Cardiac muscle cell (in vitro differentiated cells and primary cell): ENCODE measurements at regions not wholly inside any gene's neighbourhood (a gene's known extent, or its start where the extent isn't known, plus 50 kb on each side); places are given as distances from the start of the nearest gene placed in this dataset.

Source experiments
- DNase-seq, 2 donors: peaks; one replicate each; pipeline versions ENCODE4 v3.0.0 to v3.0.0-alpha.2; 2010 to 2017; ENCODE audit warnings: low read depth in 1 of 2, low spot score in 1 of 2
- H3K27ac ChIP-seq: fragments of 200-600 bp; sonication (generic); 2 replicates; pipeline ENCODE4 v1.5.1; 2016
- H3K27me3 ChIP-seq: fragments of 200-600 bp; sonication (generic); 2 replicates; pipeline ENCODE4 v1.6.0; 2016; ENCODE audit warnings: control low read depth
- H3K36me3 ChIP-seq: fragments of 200-600 bp; sonication (generic); 2 replicates; pipeline ENCODE4 v1.5.1; 2016; ENCODE audit warnings: control low read depth
- H3K4me1 ChIP-seq: fragments of 200-600 bp; sonication (generic); 2 replicates; pipeline ENCODE4 v1.8.1; 2017; ENCODE audit warnings: low read depth, mild to moderate bottlenecking, mixed run types
- H3K4me3 ChIP-seq: fragments of 200-600 bp; sonication (generic); 2 replicates; pipeline ENCODE4 v1.5.1; 2016; ENCODE audit warnings: mild to moderate bottlenecking
- H3K9me3 ChIP-seq: fragments of 200-600 bp; sonication (generic); 2 replicates; pipeline ENCODE4 v1.5.1; 2017; ENCODE audit warnings: low read depth, mild to moderate bottlenecking, control low read depth
- CTCF ChIP-seq: IDR thresholded peaks from 2 replicates; pipeline ENCODE4 v1.5.1; 2012; ENCODE audit warnings: low read depth, mild to moderate bottlenecking, low read length

- Histone ChIP-seq H3K36me3 (no peaks in the 10 kb centered on the region), H3K27ac (no peak overlapping the region), H3K27me3 (no peaks in the 10 kb centered on the region), H3K4me3 (no peak overlapping the region), H3K4me1 (peaks cover 7% of the 10 kb centered on the region), H3K9me3 (no peaks in the 10 kb centered on the region)
- TF ChIP-seq CTCF, result no peak
- DNase-seq, result no peak
Measured at GRCh38 chr3:151555523-151555922, 94.7 kb upstream of the IGSF10 start.

GRCh38 chr3:151553888-151554287, 93.0 kb upstream of the IGSF10 start:
- no peak for TF ChIP-seq CTCF

GRCh38 chr3:151552589-151552988, 91.7 kb upstream of the IGSF10 start:
- Histone ChIP-seq H3K9me3 (no peaks in the 10 kb centered on the region), H3K4me3 (no peak overlapping the region), H3K27ac (no peak overlapping the region), H3K4me1 (peaks cover 11% of the 10 kb centered on the region), H3K27me3 (no peaks in the 10 kb centered on the region), H3K36me3 (no peaks in the 10 kb centered on the region)
- peak in 1 of 2 donors; percentile 78 for DNase-seq
- TF ChIP-seq CTCF, result no peak

More at GRCh38 chr3:151553888-151554287, 93.0 kb upstream of the IGSF10 start:
- Histone ChIP-seq H3K4me1 (peaks cover 7% of the 10 kb centered on the region), H3K27me3 (no peaks in the 10 kb centered on the region), H3K9me3 (no peaks in the 10 kb centered on the region), H3K4me3 (no peak overlapping the region), H3K36me3 (no peaks in the 10 kb centered on the region), H3K27ac (no peak overlapping the region)
- peak in 1 of 2 donors; percentile 94 for DNase-seq

GRCh38 chr3:151550642-151551041, 89.8 kb upstream of the IGSF10 start:
- H3K36me3 ChIP-seq, result no peaks in the 10 kb centered on the region
- no peak overlapping the region for H3K4me3 ChIP-seq
- no peaks in the 10 kb centered on the region for H3K9me3 ChIP-seq
- no peaks in the 10 kb centered on the region for H3K27me3 ChIP-seq
- H3K4me1 ChIP-seq, result peaks cover 9% of the 10 kb centered on the region
- no peak overlapping the region for H3K27ac ChIP-seq
- DNase-seq, result no peak
- no peak for TF ChIP-seq CTCF

GRCh38 chr3:151550025-151550618, 89.3 kb upstream of the IGSF10 start:
- Histone ChIP-seq H3K27me3 (no peaks in the 10 kb centered on the region), H3K4me3 (no peak overlapping the region), H3K9me3 (no peaks in the 10 kb centered on the region), H3K4me1 (peaks cover 4% of the 10 kb centered on the region), H3K27ac (no peak overlapping the region), H3K36me3 (no peaks in the 10 kb centered on the region)
- peak in 1 of 2 donors; percentile 67 for DNase-seq
- TF ChIP-seq CTCF, result no peak

GRCh38 chr3:151548195-151548594, 87.3 kb upstream of the IGSF10 start:
- no peak overlapping the region for H3K27ac ChIP-seq
- no peaks in the 10 kb centered on the region for H3K36me3 ChIP-seq
- DNase-seq, result no peak
- TF ChIP-seq CTCF, result no peak
- H3K27me3 ChIP-seq, result no peaks in the 10 kb centered on the region
- no peak overlapping the region for H3K4me3 ChIP-seq
- no peaks in the 10 kb centered on the region for H3K9me3 ChIP-seq
- H3K4me1 ChIP-seq, result peaks cover 4% of the 10 kb centered on the region
